GM21723 (cell line): ENCODE measurements at regions not wholly inside any gene's neighbourhood (a gene's known extent, or its start where the extent isn't known, plus 50 kb on each side); places are given as distances from the start of the nearest gene placed in this dataset.
"Not testable (repeated sequence)": the region's sequence is repeated elsewhere in the genome, so short reads cannot be mapped to it uniquely, and the experiment has no call there.

Experiments
- ATAC-seq: cut with Tn5 transposase; IDR thresholded peaks from one replicate; pipeline ENCODE4 v1.9.1; 2021; ENCODE audit warnings: mild to moderate bottlenecking, moderate library complexity; ENCODE audit not compliant: unreplicated experiment

DNA sequence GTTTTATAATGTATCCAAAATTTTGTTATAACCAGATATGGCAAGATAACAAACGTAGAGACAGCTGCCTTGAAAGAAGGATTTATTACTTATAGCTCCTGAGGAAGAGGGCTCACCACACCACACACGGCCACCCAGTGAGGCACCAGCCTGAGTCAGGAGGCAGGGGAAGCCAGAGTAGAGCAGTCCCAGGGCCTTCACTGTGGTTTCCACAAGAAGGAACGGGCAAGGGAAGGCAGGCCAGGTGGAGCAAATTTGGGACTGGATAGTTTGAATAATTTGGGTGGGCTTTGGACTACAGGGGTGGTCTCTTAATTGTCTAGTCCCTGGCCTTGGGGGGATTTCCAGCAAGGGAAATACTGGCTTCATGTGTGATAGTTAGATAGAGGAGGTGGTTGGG, 72.5 kb downstream of the RRAGC start:
- no peak for ATAC-seq

GRCh38 chr1:38786040-38786436, 73.5 kb downstream of the RRAGC start:
- ATAC-seq, result no peak

DNA sequence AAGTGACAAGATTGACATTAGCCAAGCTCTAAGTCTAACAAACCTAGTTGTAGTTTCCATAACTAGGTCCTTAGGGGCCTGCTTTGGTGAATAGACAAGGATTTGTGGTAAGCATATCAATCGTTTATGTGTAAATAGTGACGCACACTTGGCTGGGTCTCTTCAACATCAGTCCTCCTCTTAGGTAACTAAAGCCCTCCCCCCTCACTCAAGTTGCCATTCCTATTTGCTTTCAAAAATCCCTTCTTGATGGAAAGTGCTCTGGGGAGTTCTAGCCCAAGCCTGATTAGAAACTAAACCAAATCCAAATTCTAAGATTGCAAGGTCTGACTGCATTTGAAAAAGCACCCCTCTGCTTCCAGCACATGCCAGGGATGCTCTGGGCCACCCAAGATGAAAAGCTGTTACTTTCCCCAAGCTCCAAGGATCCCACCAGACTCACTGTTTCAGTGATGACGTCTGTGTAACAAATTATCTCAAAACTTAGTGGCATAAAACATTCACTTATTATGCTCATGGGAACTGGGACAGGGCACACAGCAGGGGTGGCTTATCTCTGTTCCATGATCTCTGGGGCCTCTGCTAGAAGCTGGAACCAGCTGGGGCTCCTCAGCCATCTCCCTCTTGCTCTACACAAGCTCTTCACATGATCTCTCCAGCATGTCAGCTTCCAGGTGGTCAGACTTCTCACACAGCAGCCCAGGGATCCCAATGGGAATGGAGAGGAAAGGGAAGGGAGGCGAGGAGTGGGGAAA, 74.1 kb downstream of the RRAGC start:
- no peak for ATAC-seq

- ATAC-seq, result no peak
Measured at GRCh38 chr1:38784452-38785284, 74.9 kb downstream of the RRAGC start.

DNA sequence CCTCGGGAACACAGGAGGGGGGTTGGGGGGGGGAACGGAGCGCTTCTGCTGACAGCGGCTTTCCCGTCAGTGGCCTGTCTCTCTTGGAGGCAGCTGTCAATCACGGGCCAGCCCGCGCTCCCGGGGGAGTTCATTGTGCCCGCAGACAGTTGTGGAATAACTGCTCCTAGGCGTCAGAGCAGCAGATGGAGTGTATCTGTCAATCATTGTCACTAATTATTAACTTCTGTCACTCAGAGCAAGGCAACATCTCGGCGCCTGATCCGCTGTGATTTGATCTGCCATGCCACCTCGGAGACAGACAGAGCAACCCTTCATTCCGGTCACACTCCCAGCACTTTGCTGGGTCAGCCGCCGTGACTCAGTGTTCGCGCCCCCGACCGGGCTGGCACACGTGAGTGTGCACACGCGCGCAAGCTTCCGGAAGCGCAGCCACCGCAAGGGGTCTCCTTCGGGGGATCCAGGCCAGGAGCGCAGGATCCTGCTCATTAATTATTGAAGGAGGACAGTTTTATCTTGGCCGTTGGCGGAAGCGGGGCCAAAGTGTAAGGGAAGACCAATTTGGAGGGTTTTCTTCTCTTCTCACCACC, 75.8 kb downstream of the RRAGC start:
- no peak for ATAC-seq

DNA sequence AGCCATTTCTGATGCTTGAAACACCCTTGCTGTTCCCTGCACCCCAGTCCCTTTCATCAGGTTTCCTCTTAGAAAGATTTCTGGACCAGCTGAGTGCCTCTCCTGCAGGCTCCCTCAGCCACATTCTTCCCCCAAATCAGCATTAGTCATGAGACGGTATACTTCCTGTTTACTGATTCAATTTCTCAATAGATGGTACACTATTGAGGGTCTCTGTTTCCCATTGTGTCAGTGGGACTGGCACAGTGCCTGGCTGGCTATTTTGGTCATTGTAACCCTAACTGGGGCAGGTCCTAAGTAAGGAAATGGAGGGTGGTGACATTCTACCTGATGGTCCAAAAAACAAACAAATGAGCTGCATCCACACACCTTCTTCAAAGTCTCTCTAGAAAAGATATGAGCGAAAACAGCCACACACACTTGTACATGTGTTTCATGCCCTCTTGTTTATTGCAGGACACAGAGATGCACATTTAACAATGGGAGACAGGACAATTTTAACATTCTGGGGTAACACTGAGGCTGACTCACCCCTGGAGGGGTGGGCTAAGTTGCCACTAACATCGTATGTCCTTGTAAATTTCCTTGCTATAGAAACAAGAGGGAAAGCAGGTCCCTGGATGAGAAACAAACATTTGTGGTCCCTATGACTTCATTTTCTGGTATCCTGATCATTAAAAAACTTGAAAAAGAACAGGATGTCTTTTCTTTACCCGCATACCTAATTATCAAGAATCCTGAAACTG, 77.5 kb downstream of the RRAGC start:
- ATAC-seq, result no peak

DNA sequence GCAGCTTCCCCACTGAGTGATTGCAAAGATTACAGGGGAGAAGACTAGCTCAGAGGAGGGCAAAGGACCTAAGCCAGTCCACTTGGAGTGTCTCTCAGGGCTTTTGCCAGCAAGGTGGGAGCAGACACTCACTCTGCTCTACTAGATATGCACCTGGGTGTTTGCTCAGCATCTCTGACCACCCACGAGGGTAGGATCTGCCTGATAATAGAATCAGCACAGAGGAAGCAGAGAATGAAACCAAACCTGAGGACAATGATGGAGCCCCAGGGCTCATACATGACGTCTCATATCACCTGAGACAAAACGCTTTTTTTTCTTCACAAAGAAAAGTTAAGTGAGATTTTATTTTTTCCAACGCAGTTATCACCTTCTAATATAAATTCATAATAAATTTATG, 79.4 kb downstream of the RRAGC start:
- no peak for ATAC-seq

- no peak for ATAC-seq
Measured at GRCh38 chr1:38779491-38779890, 80.1 kb downstream of the RRAGC start.

DNA sequence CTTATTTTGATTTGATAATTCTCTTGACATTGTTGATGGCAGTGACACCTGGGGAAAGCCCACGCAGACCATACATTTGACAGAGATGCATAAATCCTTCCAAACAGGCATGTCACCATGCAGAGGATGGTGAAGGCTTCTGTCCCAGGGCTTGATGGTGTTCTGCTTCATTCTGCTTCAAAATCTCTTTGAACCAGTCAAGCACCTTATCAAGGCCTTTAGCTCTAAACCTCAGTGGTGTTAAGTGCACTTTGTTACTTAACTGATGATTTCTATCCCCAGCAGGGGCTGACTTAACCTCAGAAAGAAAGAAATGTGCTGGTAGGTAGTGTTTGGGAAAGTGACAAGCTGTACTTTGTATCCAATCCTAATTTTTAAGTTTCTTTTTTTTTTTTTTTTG, 81.1 kb downstream of the RRAGC start:
- no peak for ATAC-seq

GRCh38 chr1:38778051-38778450, 81.5 kb downstream of the RRAGC start:
- ATAC-seq, result no peak

DNA sequence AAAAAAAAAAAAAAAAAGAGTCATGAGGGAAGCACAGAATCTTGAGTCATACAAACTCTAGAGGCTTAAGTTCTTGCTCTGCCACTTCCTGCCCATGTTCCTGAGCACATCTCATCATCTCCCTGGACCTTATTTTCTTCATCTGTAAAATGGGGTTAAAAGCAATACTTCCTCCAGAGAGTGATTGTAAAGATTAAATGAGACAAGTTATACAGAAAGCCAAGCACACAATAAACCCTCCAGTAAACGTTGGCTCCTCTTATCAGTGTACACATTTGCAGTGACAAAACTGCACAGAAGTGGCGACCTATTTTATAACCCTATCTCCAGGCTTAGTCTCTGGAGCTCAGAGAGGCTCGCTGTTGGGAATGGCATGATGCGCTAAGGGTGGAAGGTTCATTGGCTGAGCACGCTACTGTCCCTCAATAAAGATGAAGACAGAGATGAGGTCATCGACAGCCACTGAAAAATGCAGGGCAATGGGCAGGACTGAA, 82.1 kb downstream of the RRAGC start:
- no peak for ATAC-seq

DNA sequence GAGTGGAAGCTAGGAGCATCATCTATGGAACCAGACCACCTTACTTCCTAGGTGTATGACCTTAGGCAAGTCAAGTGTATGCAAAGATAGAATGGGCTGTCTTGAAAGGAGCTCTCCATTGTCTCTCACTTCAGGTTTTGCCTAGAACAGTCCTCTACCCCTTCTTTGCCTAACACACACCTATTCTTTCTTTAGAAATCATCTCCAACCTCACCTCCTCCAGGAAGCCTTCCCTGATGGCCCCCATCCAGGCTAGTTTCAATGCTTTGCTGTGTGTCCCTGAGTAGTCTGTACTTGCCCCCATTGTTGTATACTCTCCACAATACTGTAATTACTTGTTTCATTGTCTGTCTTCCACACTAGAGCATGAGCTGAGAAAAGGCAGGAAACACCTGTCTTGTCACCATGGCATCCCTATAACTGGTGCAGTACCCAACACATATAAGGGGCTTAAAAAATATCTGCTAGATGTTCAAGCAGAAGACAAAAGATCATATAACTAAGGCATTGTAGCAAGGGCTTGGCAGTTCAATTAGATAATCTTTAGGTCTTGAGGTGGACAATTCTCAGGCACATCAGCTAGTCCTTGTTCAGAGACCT, 83.0 kb downstream of the RRAGC start:
- no peak for ATAC-seq

GRCh38 chr1:38775175-38775845, 84.3 kb downstream of the RRAGC start:
- ATAC-seq, result no peak

- no peak for ATAC-seq
Measured at GRCh38 chr1:38773483-38773882, 86.1 kb downstream of the RRAGC start.

- no peak for ATAC-seq
Measured at GRCh38 chr1:38772953-38773352, 86.6 kb downstream of the RRAGC start.

DNA sequence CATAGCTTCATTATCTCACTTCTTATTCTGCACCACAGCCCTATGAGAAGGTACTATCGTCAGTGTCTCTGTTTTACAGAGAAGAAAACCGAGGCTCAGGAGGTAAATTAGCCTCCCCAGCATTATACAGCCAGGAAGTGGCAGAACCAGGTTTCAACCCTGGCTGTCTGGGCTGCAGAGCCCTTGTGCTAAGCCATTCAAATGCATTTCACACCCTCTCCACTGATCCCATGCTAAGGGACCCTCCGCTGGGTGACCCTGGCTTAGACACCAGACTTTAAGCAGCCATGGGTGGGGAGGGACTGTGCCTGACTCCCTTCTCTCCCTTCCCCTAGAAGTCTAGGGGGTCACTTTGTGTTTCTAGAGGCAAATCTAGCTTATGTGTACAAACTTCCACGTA, 87.5 kb downstream of the RRAGC start:
- ATAC-seq, result no peak

DNA sequence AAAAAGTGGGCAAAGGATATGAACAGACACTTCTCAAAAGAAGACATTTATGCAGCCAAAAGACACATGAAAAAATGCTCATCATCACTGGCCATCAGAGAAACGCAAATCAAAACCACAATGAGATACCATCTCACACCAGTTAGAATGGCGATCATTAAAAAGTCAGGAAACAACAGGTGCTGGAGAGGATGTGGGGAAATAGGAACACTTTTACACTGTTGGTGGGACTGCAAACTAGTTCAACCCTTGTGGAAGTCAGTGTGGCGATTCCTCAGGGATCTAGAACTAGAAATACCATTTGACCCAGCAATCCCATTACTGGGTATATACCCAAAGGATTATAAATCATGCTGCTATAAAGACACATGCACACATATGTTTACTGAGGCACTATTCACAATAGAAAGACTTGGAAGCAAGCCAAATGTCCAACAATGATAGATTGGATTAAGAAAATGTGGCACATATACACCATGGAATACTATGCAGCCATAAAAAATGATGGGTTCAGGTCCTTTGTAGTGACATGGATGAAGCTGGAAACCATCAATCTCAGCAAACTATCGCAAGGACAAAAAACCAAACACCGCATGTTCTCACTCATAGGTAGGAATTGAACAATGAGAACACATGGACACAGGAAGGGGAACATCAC, 88.9 kb downstream of the RRAGC start:
- ATAC-seq, result not testable (repeated sequence)

- ATAC-seq, result no peak
Measured at GRCh38 chr1:38766125-38766524, 93.4 kb downstream of the RRAGC start.

GRCh38 chr1:38763121-38763520, 96.5 kb downstream of the RRAGC start:
- no peak for ATAC-seq

DNA sequence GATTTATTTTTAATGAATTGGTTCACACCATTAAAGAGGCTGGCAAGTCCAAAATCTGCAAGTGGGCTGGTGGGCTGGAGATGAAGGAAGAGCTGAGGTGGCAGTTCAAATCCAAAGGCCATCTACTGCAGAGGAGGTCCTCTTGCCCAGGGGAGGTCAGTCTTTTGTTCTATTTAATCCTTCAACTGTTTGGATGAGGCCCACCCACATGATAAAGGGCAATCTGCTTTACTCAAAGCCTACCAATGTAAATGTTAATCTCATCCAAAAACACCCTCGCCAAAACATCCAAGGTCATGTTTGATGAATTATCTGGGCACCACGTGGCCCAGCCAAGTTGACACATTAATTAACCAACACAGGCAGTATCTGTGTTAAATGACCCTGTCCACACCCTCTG, 99.0 kb downstream of the RRAGC start:
- no peak for ATAC-seq
